Hepatocyte (in vitro differentiated cells): ENCODE measurements at regions not wholly inside any gene's neighbourhood (a gene's known extent, or its start where the extent isn't known, plus 50 kb on each side); places are given as distances from the start of the nearest gene placed in this dataset.
"Not testable (repeated sequence)": the region's sequence is repeated elsewhere in the genome, so short reads cannot be mapped to it uniquely, and the experiment has no call there.

Experiments
- DNase-seq: peaks from one replicate; pipeline ENCODE4 v3.0.0-alpha.2; 2016; ENCODE audit warnings: low spot score
- H2AFZ ChIP-seq: fragments of 200-600 bp; sonication (generic); 2 replicates; pipeline ENCODE4 v1.6.0; 2016; ENCODE audit warnings: antibody characterized with exemption, mild to moderate bottlenecking
- H3K27ac ChIP-seq: fragments of 200-600 bp; sonication (generic); 2 replicates; pipeline ENCODE4 v1.5.1; 2016; ENCODE audit warnings: mild to moderate bottlenecking
- H3K27me3 ChIP-seq: fragments of 200-600 bp; sonication (generic); 2 replicates; pipeline ENCODE4 v1.6.1; 2016
- H3K36me3 ChIP-seq: fragments of 200-600 bp; sonication (generic); replicated peaks from 2 replicates; pipeline ENCODE4 v1.5.1; 2016; ENCODE audit warnings: low read depth; ENCODE audit not compliant: insufficient read depth
- H3K4me1 ChIP-seq: fragments of 200-600 bp; sonication (generic); 2 replicates; pipeline ENCODE4 v1.5.1; 2016; ENCODE audit warnings: mild to moderate bottlenecking, moderate library complexity; ENCODE audit not compliant: insufficient read depth
- H3K4me2 ChIP-seq: fragments of 200-600 bp; sonication (generic); 2 replicates; pipeline ENCODE4 v1.6.0; 2016
- H3K4me3 ChIP-seq: fragments of 200-600 bp; sonication (generic); 2 replicates; pipeline ENCODE4 v1.5.1; 2016; ENCODE audit warnings: mild to moderate bottlenecking
- H3K79me2 ChIP-seq: fragments of 200-600 bp; sonication (generic); 2 replicates; pipeline ENCODE4 v1.6.0; 2017; ENCODE audit warnings: mild to moderate bottlenecking
- H3K9me2 ChIP-seq: fragments of 200-600 bp; sonication (generic); replicated peaks from 2 replicates; pipeline ENCODE4 v1.6.0; 2017; ENCODE audit warnings: mild to moderate bottlenecking; ENCODE audit not compliant: insufficient read depth
- H3K9me3 ChIP-seq: fragments of 200-600 bp; sonication (generic); 2 replicates; pipeline ENCODE4 v1.5.1; 2016; ENCODE audit warnings: low read depth, mild to moderate bottlenecking
- H4K20me1 ChIP-seq: fragments of 200-600 bp; sonication (generic); 2 replicates; pipeline ENCODE4 v1.6.0; 2016; ENCODE audit warnings: mild to moderate bottlenecking; ENCODE audit not compliant: insufficient read depth, poor library complexity, severe bottlenecking
- EZH2 ChIP-seq: fragments of 200-600 bp; sonication (generic); IDR thresholded peaks from 2 replicates; pipeline ENCODE4 v1.6.1; 2016; ENCODE audit warnings: antibody characterized with exemption, mild to moderate bottlenecking, borderline replicate concordance
- EZH2phosphoT487 ChIP-seq: fragments of 200-600 bp; sonication (generic); IDR thresholded peaks from one replicate; pipeline ENCODE4 v1.6.1; 2018; ENCODE audit warnings: antibody characterized with exemption, mild to moderate bottlenecking, low read depth, moderate library complexity; ENCODE audit not compliant: unreplicated experiment, severe bottlenecking
- WGBS: methylation state at CpG from one replicate; pipeline ENCODE4 v1.1.6; 2016; ENCODE audit warnings: low lambda C conversion rate; ENCODE audit errors: missing lambda C conversion rate; 5-methylcytosine and 5-hydroxymethylcytosine counted together
- TF ChIP-seq, protein P1 (sequence below): fragments of 200-600 bp; sonication (generic); IDR thresholded peaks from 2 replicates; pipeline ENCODE4 v1.5.1; 2016; ENCODE audit warnings: antibody characterized with exemption, mild to moderate bottlenecking; ENCODE audit not compliant: poor library complexity

DNA sequence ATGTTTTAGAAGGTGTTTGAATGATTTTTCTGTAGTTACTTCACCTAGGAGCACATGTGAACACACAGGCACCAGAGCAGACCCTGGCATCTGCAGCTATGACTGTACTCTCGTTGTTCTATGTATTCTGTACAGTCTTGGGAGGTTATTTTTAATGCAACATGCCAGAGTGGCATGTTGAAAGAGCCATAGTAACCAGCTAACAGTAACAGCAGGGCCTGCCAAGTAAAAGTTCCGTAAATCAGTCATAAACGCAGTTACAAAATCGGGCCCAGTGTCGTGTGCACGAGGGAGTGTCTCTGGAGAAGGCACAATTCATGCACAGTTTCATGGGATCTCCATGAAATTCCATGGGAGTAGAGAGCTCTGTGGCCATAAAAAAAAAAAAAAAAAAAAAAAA is 108.3 kb upstream of the CDK6 start:
- no peak overlapping the region for H2AFZ ChIP-seq
- no peak for TF ChIP-seq EZH2
- TF ChIP-seq, protein P1, sequence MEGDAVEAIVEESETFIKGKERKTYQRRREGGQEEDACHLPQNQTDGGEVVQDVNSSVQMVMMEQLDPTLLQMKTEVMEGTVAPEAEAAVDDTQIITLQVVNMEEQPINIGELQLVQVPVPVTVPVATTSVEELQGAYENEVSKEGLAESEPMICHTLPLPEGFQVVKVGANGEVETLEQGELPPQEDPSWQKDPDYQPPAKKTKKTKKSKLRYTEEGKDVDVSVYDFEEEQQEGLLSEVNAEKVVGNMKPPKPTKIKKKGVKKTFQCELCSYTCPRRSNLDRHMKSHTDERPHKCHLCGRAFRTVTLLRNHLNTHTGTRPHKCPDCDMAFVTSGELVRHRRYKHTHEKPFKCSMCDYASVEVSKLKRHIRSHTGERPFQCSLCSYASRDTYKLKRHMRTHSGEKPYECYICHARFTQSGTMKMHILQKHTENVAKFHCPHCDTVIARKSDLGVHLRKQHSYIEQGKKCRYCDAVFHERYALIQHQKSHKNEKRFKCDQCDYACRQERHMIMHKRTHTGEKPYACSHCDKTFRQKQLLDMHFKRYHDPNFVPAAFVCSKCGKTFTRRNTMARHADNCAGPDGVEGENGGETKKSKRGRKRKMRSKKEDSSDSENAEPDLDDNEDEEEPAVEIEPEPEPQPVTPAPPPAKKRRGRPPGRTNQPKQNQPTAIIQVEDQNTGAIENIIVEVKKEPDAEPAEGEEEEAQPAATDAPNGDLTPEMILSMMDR, result no peak
- TF ChIP-seq EZH2phosphoT487, result no peak
- H3K27me3 ChIP-seq, result no peaks in the 10 kb centered on the region
- H3K4me1 ChIP-seq, result no peaks in the 10 kb centered on the region
- H3K4me3 ChIP-seq, result no peak overlapping the region
- no peaks in the 10 kb centered on the region for H4K20me1 ChIP-seq
- H3K4me2 ChIP-seq, result no peak overlapping the region
- H3K27ac ChIP-seq, result no peak overlapping the region
- WGBS, result 68% methylated on average over 6 of the region's 6 CpGs
- H3K9me2 ChIP-seq, result no peaks in the 10 kb centered on the region
- no peak for DNase-seq
- H3K9me3 ChIP-seq, result no peaks in the 10 kb centered on the region
- H3K36me3 ChIP-seq, result no peaks in the 10 kb centered on the region
- H3K79me2 ChIP-seq, result no peaks in the 10 kb centered on the region

DNA sequence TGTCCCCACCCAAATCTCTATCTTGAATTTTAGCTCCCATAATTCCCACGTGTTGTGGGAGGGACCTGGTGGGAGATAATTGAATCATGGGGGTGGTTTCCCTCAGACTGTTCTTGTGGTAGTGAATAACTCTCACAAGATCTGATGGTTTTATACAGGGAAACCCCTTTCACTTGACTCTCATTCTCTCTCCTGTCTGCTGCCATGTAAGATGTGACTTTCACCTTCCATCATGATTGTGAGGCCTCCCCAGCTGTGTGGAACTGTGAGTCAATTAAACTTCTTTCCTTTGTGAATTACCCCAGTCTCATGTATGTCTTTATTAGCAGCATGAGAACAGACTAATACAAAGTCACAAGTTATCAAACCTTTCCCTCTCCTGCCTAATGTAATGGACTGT is 106.3 kb upstream of the CDK6 start:
- not testable (repeated sequence) for H3K79me2 ChIP-seq, DNase-seq, H3K4me2 ChIP-seq, H4K20me1 ChIP-seq, H3K4me3 ChIP-seq, H3K36me3 ChIP-seq, H3K27me3 ChIP-seq, H2AFZ ChIP-seq, H3K9me2 ChIP-seq, H3K27ac ChIP-seq, H3K9me3 ChIP-seq, H3K4me1 ChIP-seq
- 70% methylated on average over 1 of the region's 1 CpG for WGBS

DNA sequence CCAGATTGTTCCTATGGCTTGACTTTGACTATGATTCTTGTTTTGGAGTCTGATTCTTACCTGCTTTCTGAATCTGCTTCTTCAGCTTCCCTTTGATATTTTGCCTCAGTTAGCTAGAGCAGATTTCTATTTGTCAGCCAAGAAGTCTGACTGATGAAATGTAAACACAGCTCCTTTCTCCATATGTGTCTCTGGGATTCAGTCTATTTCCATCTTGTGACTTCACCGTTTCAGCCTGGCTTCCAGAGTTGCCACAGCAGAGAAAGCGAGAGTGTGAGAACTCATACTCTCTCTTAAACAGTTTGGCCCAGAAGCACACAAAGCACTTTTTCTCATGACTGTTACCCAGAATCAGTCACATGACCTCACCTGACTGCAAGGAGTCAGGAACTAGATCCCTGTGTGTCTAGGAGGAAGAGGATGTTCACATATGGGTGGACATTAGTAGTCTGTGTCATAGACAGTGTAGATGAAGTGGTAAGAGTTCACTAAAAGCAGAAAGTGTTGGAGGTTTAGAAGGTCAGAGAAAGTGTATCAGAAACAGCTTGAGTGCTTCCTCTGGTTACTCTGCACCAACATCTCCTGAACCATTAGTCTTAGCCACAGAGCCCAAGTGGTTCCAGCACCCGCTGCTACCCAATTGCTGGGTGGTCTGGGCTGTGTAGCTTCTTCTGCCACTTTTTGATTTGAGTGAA is 103.4 kb upstream of the CDK6 start:
- Histone ChIP-seq H2AFZ (no peak overlapping the region), H3K36me3 (no peaks in the 10 kb centered on the region), H3K9me2 (no peaks in the 10 kb centered on the region), H3K79me2 (no peaks in the 10 kb centered on the region), H3K4me2 (no peak overlapping the region), H3K4me3 (no peak overlapping the region), H4K20me1 (no peaks in the 10 kb centered on the region), H3K4me1 (no peaks in the 10 kb centered on the region), H3K27me3 (no peaks in the 10 kb centered on the region), H3K9me3 (no peaks in the 10 kb centered on the region), H3K27ac (no peak overlapping the region)
- no peak for TF ChIP-seq EZH2
- no peak for TF ChIP-seq EZH2phosphoT487
- TF ChIP-seq, protein P1, result no peak
- DNase-seq, result no peak
- WGBS, result 93% methylated on average over 3 of the region's 3 CpGs

DNA sequence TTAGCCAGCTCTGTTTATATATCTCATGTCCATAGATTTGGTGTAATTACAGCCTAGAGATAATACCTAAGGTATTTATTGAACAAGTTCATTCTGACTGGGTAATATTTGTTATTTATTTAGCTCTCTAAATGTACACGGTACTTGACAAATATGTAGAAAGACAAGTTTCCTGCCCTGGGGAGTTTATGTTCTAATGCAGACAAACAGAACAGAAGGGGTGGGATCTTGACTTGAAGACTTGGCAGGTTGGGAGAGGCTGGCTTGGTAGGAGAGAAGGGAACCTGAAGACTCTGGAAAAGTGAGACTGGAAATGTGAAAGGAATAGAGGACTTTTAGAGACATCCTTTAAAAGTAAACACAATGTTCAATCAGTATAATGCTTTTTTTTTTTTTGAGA is 97.7 kb upstream of the CDK6 start:
- Histone ChIP-seq H3K4me1 (peaks cover 3% of the 10 kb centered on the region), H3K4me2 (no peak overlapping the region), H3K27ac (peak overlapping the region; percentile 41), H3K4me3 (no peak overlapping the region), H3K27me3 (no peaks in the 10 kb centered on the region), H3K36me3 (no peaks in the 10 kb centered on the region), H2AFZ (no peak overlapping the region), H4K20me1 (no peaks in the 10 kb centered on the region), H3K79me2 (no peaks in the 10 kb centered on the region), H3K9me3 (no peaks in the 10 kb centered on the region), H3K9me2 (no peaks in the 10 kb centered on the region)
- DNase-seq, result peak; percentile 45
- TF ChIP-seq EZH2 (no peak), EZH2phosphoT487 (no peak)
- TF ChIP-seq, protein P1, result no peak
- WGBS, result 24% methylated on average over 1 of the region's 1 CpG
